DND-41 (cell line): ENCODE measurements at regions not wholly inside any gene's neighbourhood (a gene's known extent, or its start where the extent isn't known, plus 50 kb on each side); places are given as distances from the start of the nearest gene placed in this dataset.

ENCODE experiments used
- ATAC-seq: fragments of 200-7000 bp; cut with Tn5 transposase; 3 replicates; pipeline ENCODE4 v1.9.1; 2021; ENCODE audit warnings: low read depth; ENCODE audit not compliant: insufficient read depth
- DNase-seq: peaks from one replicate; pipeline ENCODE4 v3.0.0-alpha.2; 2020
- H2AFZ ChIP-seq: 2 replicates; pipeline ENCODE4 v1.6.0; 2012; ENCODE audit warnings: low read depth, low read length
- H3K27ac ChIP-seq: 2 replicates; pipeline ENCODE4 v1.5.1; 2012; ENCODE audit warnings: low read length, inconsistent platforms
- H3K27me3 ChIP-seq: fragments of 200-600 bp; sonication (generic); 2 replicates; pipeline ENCODE4 v1.6.0; 2012; ENCODE audit warnings: low read length, mild to moderate bottlenecking, inconsistent platforms; ENCODE audit not compliant: insufficient read depth, poor library complexity
- H3K36me3 ChIP-seq: 2 replicates; pipeline ENCODE4 v1.5.1; 2012; ENCODE audit warnings: low read length, inconsistent platforms; ENCODE audit not compliant: insufficient read depth
- H3K4me1 ChIP-seq: 2 replicates; pipeline ENCODE4 v1.5.1; 2012; ENCODE audit warnings: mild to moderate bottlenecking, low read length; ENCODE audit not compliant: insufficient read depth
- H3K4me2 ChIP-seq: 2 replicates; pipeline ENCODE4 v1.6.0; 2012; ENCODE audit warnings: mild to moderate bottlenecking, moderate library complexity, low read length, inconsistent platforms; ENCODE audit not compliant: insufficient read depth
- H3K4me3 ChIP-seq, 2 experiments: fragments of 200-600 bp in 1 of 2; shearing (Covaris generic) in 1 of 2; 2 replicates each; pipeline ENCODE4 v1.5.1; 2012 to 2016; ENCODE audit warnings: inconsistent platforms in 2 of 2, low read length in 2 of 2, mild to moderate bottlenecking in 2 of 2, low read depth in 1 of 2, moderate library complexity in 1 of 2
- H3K79me2 ChIP-seq: 2 replicates; pipeline ENCODE4 v1.6.0; 2012; ENCODE audit warnings: low read length, inconsistent platforms; ENCODE audit not compliant: insufficient read depth
- H3K9ac ChIP-seq: 2 replicates; pipeline ENCODE4 v1.6.0; 2012; ENCODE audit warnings: low read depth, mild to moderate bottlenecking, inconsistent platforms, low read length, moderate library complexity
- H3K9me3 ChIP-seq: 2 replicates; pipeline ENCODE4 v1.5.1; 2012; ENCODE audit warnings: low read length, moderate library complexity, mild to moderate bottlenecking, inconsistent platforms; ENCODE audit not compliant: insufficient read depth, severe bottlenecking
- H4K20me1 ChIP-seq: 2 replicates; pipeline ENCODE4 v1.6.0; 2012; ENCODE audit warnings: low read length; ENCODE audit not compliant: insufficient read depth
- EZH2 ChIP-seq: IDR thresholded peaks from 3 replicates; pipeline ENCODE4 v1.6.1; 2012; ENCODE audit warnings: borderline replicate concordance, low read depth, mild to moderate bottlenecking, moderate library complexity, low read length, inconsistent platforms; ENCODE audit not compliant: severe bottlenecking
- TF ChIP-seq, protein P1 (sequence below): IDR thresholded peaks from 2 replicates; pipeline ENCODE4 v1.5.1; 2012; ENCODE audit warnings: borderline replicate concordance, low read length, moderate library complexity, mild to moderate bottlenecking; ENCODE audit not compliant: poor library complexity, severe bottlenecking; ENCODE audit errors: extremely low read depth

- no peaks in the 10 kb centered on the region for H3K79me2 ChIP-seq
- H3K36me3 ChIP-seq: no peaks in the 10 kb centered on the region
- no peak overlapping the region for H3K9ac ChIP-seq
- no peak overlapping the region for H3K4me3 ChIP-seq
- no peak for ATAC-seq
- no peak overlapping the region for H2AFZ ChIP-seq
- no peaks in the 10 kb centered on the region for H4K20me1 ChIP-seq
- H3K27ac ChIP-seq: no peak overlapping the region
- H3K4me2 ChIP-seq: no peak overlapping the region
- no peaks in the 10 kb centered on the region for H3K4me1 ChIP-seq
- no peak for TF ChIP-seq EZH2
- TF ChIP-seq, protein P1, sequence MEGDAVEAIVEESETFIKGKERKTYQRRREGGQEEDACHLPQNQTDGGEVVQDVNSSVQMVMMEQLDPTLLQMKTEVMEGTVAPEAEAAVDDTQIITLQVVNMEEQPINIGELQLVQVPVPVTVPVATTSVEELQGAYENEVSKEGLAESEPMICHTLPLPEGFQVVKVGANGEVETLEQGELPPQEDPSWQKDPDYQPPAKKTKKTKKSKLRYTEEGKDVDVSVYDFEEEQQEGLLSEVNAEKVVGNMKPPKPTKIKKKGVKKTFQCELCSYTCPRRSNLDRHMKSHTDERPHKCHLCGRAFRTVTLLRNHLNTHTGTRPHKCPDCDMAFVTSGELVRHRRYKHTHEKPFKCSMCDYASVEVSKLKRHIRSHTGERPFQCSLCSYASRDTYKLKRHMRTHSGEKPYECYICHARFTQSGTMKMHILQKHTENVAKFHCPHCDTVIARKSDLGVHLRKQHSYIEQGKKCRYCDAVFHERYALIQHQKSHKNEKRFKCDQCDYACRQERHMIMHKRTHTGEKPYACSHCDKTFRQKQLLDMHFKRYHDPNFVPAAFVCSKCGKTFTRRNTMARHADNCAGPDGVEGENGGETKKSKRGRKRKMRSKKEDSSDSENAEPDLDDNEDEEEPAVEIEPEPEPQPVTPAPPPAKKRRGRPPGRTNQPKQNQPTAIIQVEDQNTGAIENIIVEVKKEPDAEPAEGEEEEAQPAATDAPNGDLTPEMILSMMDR: no peak
- H3K27me3 ChIP-seq: peaks cover 16% of the 10 kb centered on the region
- no peaks in the 10 kb centered on the region for H3K9me3 ChIP-seq
- DNase-seq: no peak
Observed at GRCh38 chr16:55390630-55391237, 66.7 kb downstream of the IRX6 start.

- Histone ChIP-seq H3K4me2 (no peak overlapping the region), H2AFZ (no peak overlapping the region), H3K36me3 (no peaks in the 10 kb centered on the region), H3K27ac (no peak overlapping the region), H3K27me3 (peaks cover 16% of the 10 kb centered on the region), H3K4me3 (no peak overlapping the region), H3K9ac (no peak overlapping the region), H4K20me1 (no peaks in the 10 kb centered on the region), H3K79me2 (no peaks in the 10 kb centered on the region), H3K9me3 (no peaks in the 10 kb centered on the region), H3K4me1 (no peaks in the 10 kb centered on the region)
- no peak for TF ChIP-seq EZH2
- TF ChIP-seq, protein P1: no peak
- ATAC-seq: no peak
- DNase-seq: no peak
Observed at GRCh38 chr16:55391760-55392375, 67.9 kb downstream of the IRX6 start.

- peaks cover 16% of the 10 kb centered on the region for H3K27me3 ChIP-seq
- TF ChIP-seq EZH2: no peak
- TF ChIP-seq, protein P1: no peak
- H4K20me1 ChIP-seq: no peaks in the 10 kb centered on the region
- no peak overlapping the region for H3K4me3 ChIP-seq
- DNase-seq (no peak), ATAC-seq (no peak)
- H2AFZ ChIP-seq: no peak overlapping the region
- no peak overlapping the region for H3K9ac ChIP-seq
- H3K79me2 ChIP-seq: no peaks in the 10 kb centered on the region
- no peaks in the 10 kb centered on the region for H3K36me3 ChIP-seq
- no peaks in the 10 kb centered on the region for H3K4me1 ChIP-seq
- H3K9me3 ChIP-seq: no peaks in the 10 kb centered on the region
- H3K4me2 ChIP-seq: no peak overlapping the region
- H3K27ac ChIP-seq: no peak overlapping the region
Observed at GRCh38 chr16:55392701-55393100, 68.7 kb downstream of the IRX6 start.
